ENCODE measurements at regions not wholly inside any gene's neighbourhood (a gene's known extent, or its start where the extent isn't known, plus 50 kb on each side); places are given as distances from the start of the nearest gene placed in this dataset.

GRCh38 chr7:13240349-13240748 is 552.9 kb downstream of the ARL4A start:
- no peaks in the 10 kb centered on the region for H3K36me3 ChIP-seq
- WGBS, 2 donors: 60 to 71% methylated on average over 2 of the region's 2 CpGs
- intact Hi-C loops (cut with DNase I): no loop called here
- no peak overlapping the region for H3K4me3 ChIP-seq
- DNase-seq (no peak), ATAC-seq (no peak)
- no peak overlapping the region for H3K27ac ChIP-seq
- no peaks in the 10 kb centered on the region for H3K4me1 ChIP-seq
- TF ChIP-seq CTCF (IDR thresholded peaks at IDR 0.05): no peak
- no peaks in the 10 kb centered on the region for H3K9me3 ChIP-seq
- H3K27me3 ChIP-seq: no peaks in the 10 kb centered on the region

- no peak for DNase-seq
- no peak for TF ChIP-seq CTCF (IDR thresholded peaks at IDR 0.05)
- no peaks in the 10 kb centered on the region for H3K27me3 ChIP-seq
- 62 to 73% methylated on average over 1 of the region's 1 CpG for WGBS, 2 donors
- H3K9me3 ChIP-seq: no peaks in the 10 kb centered on the region
- ATAC-seq: no peak
- H3K27ac ChIP-seq: no peak overlapping the region
- H3K4me3 ChIP-seq: no peak overlapping the region
- H3K36me3 ChIP-seq: no peaks in the 10 kb centered on the region
- H3K4me1 ChIP-seq: no peaks in the 10 kb centered on the region
- intact Hi-C loops (cut with DNase I): no loop called here
Measured at GRCh38 chr7:13241416-13241815, 554.0 kb downstream of the ARL4A start.

GRCh38 chr7:13257661-13258060 is 570.2 kb downstream of the ARL4A start:
- H3K4me1 ChIP-seq: no peaks in the 10 kb centered on the region
- no peak overlapping the region for H3K27ac ChIP-seq
- DNase-seq (no peak), ATAC-seq (no peak)
- 78 to 79% methylated on average over 6 of the region's 6 CpGs for WGBS, 2 donors
- H3K27me3 ChIP-seq: no peaks in the 10 kb centered on the region
- no peak overlapping the region for H3K4me3 ChIP-seq
- no peak for TF ChIP-seq CTCF (IDR thresholded peaks at IDR 0.05)
- intact Hi-C loops (cut with DNase I): no loop called here
- H3K36me3 ChIP-seq: no peaks in the 10 kb centered on the region
- H3K9me3 ChIP-seq: no peaks in the 10 kb centered on the region

GRCh38 chr7:13258386-13258785 is 571.0 kb downstream of the ARL4A start:
- H3K4me3 ChIP-seq: no peak overlapping the region
- H3K36me3 ChIP-seq: no peaks in the 10 kb centered on the region
- no peak overlapping the region for H3K27ac ChIP-seq
- no peak for DNase-seq
- intact Hi-C loops (cut with DNase I): no loop called here
- no peaks in the 10 kb centered on the region for H3K27me3 ChIP-seq
- ATAC-seq: no peak
- no peaks in the 10 kb centered on the region for H3K9me3 ChIP-seq
- no peaks in the 10 kb centered on the region for H3K4me1 ChIP-seq
- TF ChIP-seq CTCF (IDR thresholded peaks at IDR 0.05): no peak
- 91 to 98% methylated on average over 2 of the region's 2 CpGs for WGBS, 2 donors

GRCh38 chr7:13259930-13260329 is 572.5 kb downstream of the ARL4A start:
- H3K27me3 ChIP-seq: no peaks in the 10 kb centered on the region
- ATAC-seq: no peak
- no peaks in the 10 kb centered on the region for H3K36me3 ChIP-seq
- H3K4me3 ChIP-seq: no peak overlapping the region
- no peaks in the 10 kb centered on the region for H3K9me3 ChIP-seq
- no peak for DNase-seq
- intact Hi-C loops (cut with DNase I): loop anchor here in 9 of 10 donors (2.0 to 10.0 kb wide), 9 partner anchors 573 to 738 kb away; partner anchors contain the start of gene ARL4A (in 3 of the 9)
- no peak overlapping the region for H3K27ac ChIP-seq
- TF ChIP-seq CTCF (IDR thresholded peaks at IDR 0.05): no peak
- no peaks in the 10 kb centered on the region for H3K4me1 ChIP-seq

All from heart right ventricle (tissue), 16 donors.